HUES64 (cell line): ENCODE measurements at regions not wholly inside any gene's neighbourhood (a gene's known extent, or its start where the extent isn't known, plus 50 kb on each side); places are given as distances from the start of the nearest gene placed in this dataset.
"Not testable (repeated sequence)": the region's sequence is repeated elsewhere in the genome, so short reads cannot be mapped to it uniquely, and the experiment has no call there.

Experiments used
- H3K27ac ChIP-seq: 2 replicates; pipeline ENCODE4 v1.7.0; 2013; ENCODE audit warnings: low read depth, low read length, inconsistent platforms
- H3K27me3 ChIP-seq: 2 replicates; pipeline ENCODE4 v1.6.1; 2013; ENCODE audit warnings: mild to moderate bottlenecking, low read length; ENCODE audit not compliant: insufficient read depth
- H3K36me3 ChIP-seq: 2 replicates; pipeline ENCODE4 v1.6.1; 2013; ENCODE audit warnings: mild to moderate bottlenecking, low read length; ENCODE audit not compliant: insufficient read depth
- H3K4me1 ChIP-seq: 2 replicates; pipeline ENCODE4 v1.6.1; 2013; ENCODE audit warnings: mild to moderate bottlenecking, low read length, moderate library complexity; ENCODE audit not compliant: insufficient read depth
- H3K4me3 ChIP-seq: 2 replicates; pipeline ENCODE4 v1.5.1; 2013; ENCODE audit warnings: mild to moderate bottlenecking, low read length, moderate library complexity
- H3K9ac ChIP-seq: 2 replicates; pipeline ENCODE4 v1.6.1; 2013; ENCODE audit warnings: mild to moderate bottlenecking, low read depth, low read length
- H3K9me3 ChIP-seq: 2 replicates; pipeline ENCODE4 v1.6.1; 2013; ENCODE audit warnings: low read depth, low read length; ENCODE audit not compliant: insufficient read depth
- WGBS: fragments of 150-250, 120-280 bp; methylation state at CpG from one replicate; pipeline ENCODE4 v1.1.7; 2013; ENCODE audit warnings: missing lambda C conversion rate; 5-methylcytosine and 5-hydroxymethylcytosine counted together

- Histone ChIP-seq H3K27me3 (no peaks in the 10 kb centered on the region), H3K36me3 (no peaks in the 10 kb centered on the region), H3K9ac (no peak overlapping the region), H3K27ac (no peak overlapping the region), H3K4me1 (no peaks in the 10 kb centered on the region), H3K9me3 (peaks cover 51% of the 10 kb centered on the region), H3K4me3 (no peak overlapping the region)
- WGBS: 87% methylated on average over 4 of the region's 4 CpGs
These were observed 359.5 kb upstream of the CNTN6 start for GRCh38 chr3:733313-733712.

- 64% methylated on average over 3 of the region's 3 CpGs for WGBS
- H3K27me3 ChIP-seq: no peaks in the 10 kb centered on the region
- no peaks in the 10 kb centered on the region for H3K36me3 ChIP-seq
- H3K4me1 ChIP-seq: no peaks in the 10 kb centered on the region
- no peak overlapping the region for H3K27ac ChIP-seq
- H3K9me3 ChIP-seq: peaks cover 42% of the 10 kb centered on the region
- H3K9ac ChIP-seq: no peak overlapping the region
- no peak overlapping the region for H3K4me3 ChIP-seq
These were observed 335.1 kb upstream of the CNTN6 start for GRCh38 chr3:757711-758110.

- Histone ChIP-seq H3K9ac (no peak overlapping the region), H3K4me1 (no peaks in the 10 kb centered on the region), H3K4me3 (no peak overlapping the region), H3K36me3 (no peaks in the 10 kb centered on the region), H3K27ac (no peak overlapping the region), H3K27me3 (no peaks in the 10 kb centered on the region), H3K9me3 (peaks cover 43% of the 10 kb centered on the region)
These were observed 333.7 kb upstream of the CNTN6 start for GRCh38 chr3:759106-759505.

GRCh38 chr3:773433-773832 is 319.4 kb upstream of the CNTN6 start:
- peaks cover 59% of the 10 kb centered on the region for H3K9me3 ChIP-seq
- not testable (repeated sequence) for H3K27ac ChIP-seq, H3K4me3 ChIP-seq, H3K27me3 ChIP-seq, H3K9ac ChIP-seq, H3K4me1 ChIP-seq, H3K36me3 ChIP-seq
- 82% methylated on average over 1 of the region's 3 CpGs for WGBS

GRCh38 chr3:775178-775880 is 317.5 kb upstream of the CNTN6 start:
- Histone ChIP-seq H3K27me3 (no peaks in the 10 kb centered on the region), H3K4me1 (no peaks in the 10 kb centered on the region), H3K36me3 (no peaks in the 10 kb centered on the region), H3K4me3 (no peak overlapping the region), H3K27ac (no peak overlapping the region), H3K9ac (no peak overlapping the region), H3K9me3 (peaks cover 60% of the 10 kb centered on the region)
- whole genome bisulfite sequencing: 95% methylated on average over 5 of the region's 6 CpGs

- H3K9me3 ChIP-seq: peaks cover 42% of the 10 kb centered on the region
These were observed 312.3 kb upstream of the CNTN6 start for GRCh38 chr3:780505-780904.

GRCh38 chr3:791442-791841 is 301.4 kb upstream of the CNTN6 start:
- Histone ChIP-seq H3K27me3 (no peaks in the 10 kb centered on the region), H3K9ac (no peak overlapping the region), H3K36me3 (no peaks in the 10 kb centered on the region), H3K4me1 (no peaks in the 10 kb centered on the region), H3K27ac (no peak overlapping the region), H3K4me3 (no peak overlapping the region), H3K9me3 (peaks cover 49% of the 10 kb centered on the region)
- 75% methylated on average over 3 of the region's 5 CpGs for WGBS

More at GRCh38 chr3:780505-780904, 312.3 kb upstream of the CNTN6 start:
- Histone ChIP-seq H3K27ac (no peak overlapping the region), H3K4me1 (no peaks in the 10 kb centered on the region), H3K36me3 (no peaks in the 10 kb centered on the region), H3K4me3 (no peak overlapping the region), H3K27me3 (no peaks in the 10 kb centered on the region), H3K9ac (no peak overlapping the region)
- WGBS: 89% methylated on average over 3 of the region's 3 CpGs

- no peaks in the 10 kb centered on the region for H3K4me1 ChIP-seq
- WGBS: 92% methylated on average over 8 of the region's 8 CpGs
- no peaks in the 10 kb centered on the region for H3K27me3 ChIP-seq
- H3K27ac ChIP-seq: no peak overlapping the region
- H3K4me3 ChIP-seq: no peak overlapping the region
- no peaks in the 10 kb centered on the region for H3K36me3 ChIP-seq
- peaks cover 48% of the 10 kb centered on the region for H3K9me3 ChIP-seq
- no peak overlapping the region for H3K9ac ChIP-seq
These were observed 300.2 kb upstream of the CNTN6 start for GRCh38 chr3:792630-793029.

GRCh38 chr3:804211-804610 is 288.6 kb upstream of the CNTN6 start:
- whole genome bisulfite sequencing: no CpG with 5 or more reads among the region's 2 CpGs
- Histone ChIP-seq H3K27ac (no peak overlapping the region), H3K4me1 (no peaks in the 10 kb centered on the region), H3K36me3 (no peaks in the 10 kb centered on the region), H3K9ac (no peak overlapping the region), H3K27me3 (no peaks in the 10 kb centered on the region), H3K4me3 (no peak overlapping the region), H3K9me3 (peaks cover 51% of the 10 kb centered on the region)

- WGBS: 86% methylated on average over 1 of the region's 1 CpG
These were observed 287.5 kb upstream of the CNTN6 start for GRCh38 chr3:805326-805725.

GRCh38 chr3:806006-806405 is 286.8 kb upstream of the CNTN6 start:
- no peaks in the 10 kb centered on the region for H3K4me1 ChIP-seq
- H3K36me3 ChIP-seq: no peaks in the 10 kb centered on the region
- H3K27ac ChIP-seq: no peak overlapping the region
- no peak overlapping the region for H3K9ac ChIP-seq
- no peak overlapping the region for H3K4me3 ChIP-seq
- 78% methylated on average over 1 of the region's 2 CpGs for WGBS
- H3K9me3 ChIP-seq: peaks cover 42% of the 10 kb centered on the region
- no peaks in the 10 kb centered on the region for H3K27me3 ChIP-seq

More at GRCh38 chr3:805326-805725, 287.5 kb upstream of the CNTN6 start:
- Histone ChIP-seq H3K27ac (no peak overlapping the region), H3K36me3 (no peaks in the 10 kb centered on the region), H3K27me3 (no peaks in the 10 kb centered on the region), H3K9ac (no peak overlapping the region), H3K4me1 (no peaks in the 10 kb centered on the region), H3K4me3 (no peak overlapping the region), H3K9me3 (peaks cover 46% of the 10 kb centered on the region)

- H3K9ac ChIP-seq: no peak overlapping the region
- no peak overlapping the region for H3K27ac ChIP-seq
These were observed 276.2 kb upstream of the CNTN6 start for GRCh38 chr3:816605-817004.

More at GRCh38 chr3:816605-817004, 276.2 kb upstream of the CNTN6 start:
- Histone ChIP-seq H3K4me3 (no peak overlapping the region), H3K36me3 (no peaks in the 10 kb centered on the region), H3K9me3 (peaks cover 23% of the 10 kb centered on the region), H3K27me3 (no peaks in the 10 kb centered on the region), H3K4me1 (no peaks in the 10 kb centered on the region)
- 72% methylated on average over 5 of the region's 5 CpGs for WGBS
